ENCODE measurements at regions not wholly inside any gene's neighbourhood (a gene's known extent, or its start where the extent isn't known, plus 50 kb on each side); places are given as distances from the start of the nearest gene placed in this dataset.
"Not testable (repeated sequence)": the region's sequence is repeated elsewhere in the genome, so short reads cannot be mapped to it uniquely, and the experiment has no call there.

DNA sequence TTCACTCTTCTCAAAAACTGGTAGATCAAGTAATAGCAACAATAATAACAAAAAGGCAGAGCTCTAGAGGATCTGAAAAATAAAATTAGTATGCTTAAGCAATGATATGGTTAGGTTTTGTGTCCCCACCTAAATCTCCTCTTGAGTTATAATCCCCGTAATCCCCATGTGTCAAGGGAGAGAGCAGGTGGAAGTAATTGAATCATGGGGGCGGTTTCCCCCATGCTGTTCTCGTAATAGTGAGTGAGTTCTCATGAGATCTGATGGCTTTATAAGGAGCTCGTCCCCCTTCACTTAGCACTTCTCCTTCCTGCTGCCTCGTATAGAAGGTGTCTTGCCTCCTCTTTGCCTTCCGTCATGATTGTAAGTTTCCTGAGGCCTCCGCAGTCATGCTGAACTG is 60.2 kb upstream of the ABHD2 start:
- no peak for DNase-seq (ENCODE audit: low read depth, low spot score)

DNA sequence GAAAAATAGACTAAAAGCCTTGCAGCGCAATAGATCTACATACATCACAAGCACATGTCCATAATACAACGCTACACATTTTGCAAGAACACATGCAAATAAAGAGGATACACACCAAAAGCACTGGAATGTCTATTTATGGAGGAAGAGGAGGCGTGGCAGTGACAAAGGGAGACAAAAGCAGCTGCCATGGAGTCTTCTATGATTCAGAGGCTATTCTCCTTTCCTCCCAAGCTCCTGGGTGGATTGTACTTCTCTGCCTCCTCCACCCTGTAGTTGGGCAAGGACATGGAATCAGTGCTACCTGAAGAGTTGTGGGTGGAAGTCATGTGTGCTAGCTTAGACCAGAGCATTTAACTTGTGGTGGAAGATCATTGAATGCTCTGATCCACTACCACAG is 57.9 kb upstream of the ABHD2 start:
- no peak for DNase-seq (ENCODE audit: low read depth, low spot score)

DNA sequence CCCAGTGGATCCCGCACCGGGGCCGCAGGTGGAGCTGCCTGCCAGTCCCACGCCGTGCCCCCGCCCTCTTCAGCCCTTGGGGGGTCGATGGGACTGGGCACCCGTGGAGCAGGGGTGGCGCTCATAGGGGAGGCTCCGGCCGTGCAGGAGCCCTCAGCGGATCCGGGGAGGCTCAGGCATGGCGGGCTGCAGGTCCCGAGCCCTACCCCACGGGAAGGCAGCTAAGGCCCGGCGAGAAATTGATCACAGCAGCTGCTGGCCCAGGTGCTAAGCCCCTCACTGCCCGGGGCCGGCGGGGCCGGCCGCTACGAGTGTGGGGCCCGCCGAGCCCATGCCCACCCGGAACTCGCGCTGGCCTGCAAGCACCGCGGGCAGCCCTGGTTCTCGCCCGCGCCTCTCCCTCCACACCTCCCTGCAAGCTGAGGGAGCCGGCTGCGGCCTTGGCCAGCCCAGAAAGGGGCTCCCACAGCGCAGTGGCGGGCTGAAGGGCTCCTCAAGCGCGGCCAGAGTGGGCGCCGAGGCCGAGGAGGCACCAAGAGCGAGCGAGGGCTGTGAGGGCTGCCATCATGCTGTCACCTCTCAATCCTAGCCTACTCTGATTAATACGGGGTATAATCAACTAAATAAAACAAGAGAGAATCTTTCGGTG is 56.5 kb upstream of the ABHD2 start:
- DNase-seq (ENCODE audit: low read depth, low spot score): not testable (repeated sequence)

DNA sequence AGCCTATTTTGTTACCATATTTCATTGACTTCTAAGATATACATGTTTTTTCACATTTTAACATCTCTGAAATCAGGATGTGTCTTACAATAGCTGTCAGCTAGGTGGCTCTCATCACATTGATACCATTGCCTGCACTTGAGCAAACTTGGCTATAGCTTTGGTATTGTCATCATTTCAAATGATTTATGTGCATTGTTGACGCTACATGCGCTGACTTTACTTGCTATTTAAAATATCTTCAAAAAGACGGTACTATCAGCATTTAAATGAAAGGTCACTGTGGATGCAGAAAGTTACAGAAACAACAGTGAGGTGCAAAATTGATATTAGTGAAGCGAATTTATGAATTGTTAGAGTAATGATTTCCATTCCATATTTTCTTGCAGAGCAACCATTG is 54.0 kb upstream of the ABHD2 start:
- DNase-seq (ENCODE audit: low read depth, low spot score): no peak

DNA sequence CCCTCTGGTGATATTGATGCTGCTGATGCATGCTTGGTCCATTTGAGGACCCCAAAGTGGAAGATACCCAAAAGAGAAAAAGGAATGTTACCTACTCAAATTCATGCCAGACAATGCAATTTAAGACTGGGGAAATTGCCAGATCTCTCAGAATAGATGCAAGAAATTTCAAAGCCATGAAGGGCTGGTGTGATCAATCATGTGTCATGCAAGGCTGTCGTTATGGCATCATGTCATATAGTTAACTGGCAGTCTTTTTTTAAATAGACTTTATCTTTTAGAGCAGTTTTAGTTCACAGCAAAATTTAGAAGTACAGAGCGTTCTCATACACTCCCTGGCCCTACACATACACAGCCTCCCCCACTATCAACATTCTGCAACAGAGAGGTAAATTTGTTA is 53.1 kb upstream of the ABHD2 start:
- DNase-seq (ENCODE audit: low read depth, low spot score): no peak

DNA sequence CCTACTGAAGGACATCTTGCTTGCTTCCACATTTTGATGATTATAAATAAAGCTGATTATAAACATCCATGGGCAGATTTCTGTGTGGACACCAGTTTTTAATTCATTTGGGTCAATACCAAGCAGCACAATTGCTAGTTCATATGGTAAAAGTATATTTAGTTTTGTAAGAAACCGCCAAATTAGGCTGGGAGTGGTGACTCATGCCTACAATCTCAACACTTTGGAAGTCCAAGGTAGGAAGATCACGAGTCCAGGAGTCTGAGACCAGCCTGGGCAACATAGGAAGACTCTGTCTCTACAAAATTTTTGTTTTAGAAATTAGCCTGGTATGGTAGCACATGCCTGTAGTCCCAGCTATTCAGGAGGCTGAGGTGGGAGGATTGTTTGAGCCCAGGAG is 52.6 kb upstream of the ABHD2 start:
- DNase-seq (ENCODE audit: low read depth, low spot score): no peak

DNA sequence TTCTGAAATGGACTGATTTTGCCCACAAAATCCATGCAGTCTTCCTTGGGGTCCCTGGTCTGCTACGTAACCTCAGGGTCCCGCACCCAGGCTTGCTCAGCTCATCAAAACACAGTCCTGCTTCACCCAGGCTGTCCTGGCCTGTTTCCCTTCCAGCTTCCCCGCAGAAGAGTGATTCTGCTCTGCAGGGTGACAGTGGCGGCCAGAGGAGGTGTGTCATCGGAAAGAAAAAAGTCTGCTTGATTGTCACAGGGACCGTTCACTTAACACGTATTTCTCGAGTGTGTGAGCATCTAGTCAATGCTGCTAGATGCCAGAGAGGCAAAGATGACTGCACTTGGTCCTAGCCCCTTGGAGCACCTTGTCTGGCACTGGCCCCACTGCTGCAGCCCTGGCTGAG is 50.1 kb upstream of the ABHD2 start:
- no peak for DNase-seq (ENCODE audit: low read depth, low spot score)
